Ishikawa (cell line): ENCODE measurements at regions not wholly inside any gene's neighbourhood (a gene's known extent, or its start where the extent isn't known, plus 50 kb on each side); places are given as distances from the start of the nearest gene placed in this dataset.

Experiments used
- CEBPB ChIP-seq: IDR thresholded peaks from 2 replicates; pipeline ENCODE4 v1.6.1; 2012
- EGR1 ChIP-seq: IDR thresholded peaks from 2 replicates; pipeline ENCODE4 v1.6.1; 2012
- EP300 ChIP-seq: IDR thresholded peaks from 2 replicates; pipeline ENCODE4 v1.6.1; 2012; ENCODE audit warnings: borderline replicate concordance
- MAX ChIP-seq: IDR thresholded peaks from 2 replicates; pipeline ENCODE4 v1.6.1; 2012
- RAD21 ChIP-seq: IDR thresholded peaks from 2 replicates; pipeline ENCODE4 v1.6.1; 2012; ENCODE audit warnings: low read depth
- TCF12 ChIP-seq: IDR thresholded peaks from 2 replicates; pipeline ENCODE4 v1.6.1; 2012; ENCODE audit warnings: low read depth
- YY1 ChIP-seq: IDR thresholded peaks from 2 replicates; pipeline ENCODE4 v1.6.1; 2012; ENCODE audit warnings: low read depth

GRCh38 chr17:51347851-51348584 lies 87.7 kb downstream of the UTP18 start:
- no peak for TF ChIP-seq YY1
- TF ChIP-seq EGR1, result no peak
- no peak for TF ChIP-seq CEBPB
- TF ChIP-seq MAX, result no peak
- no peak for TF ChIP-seq TCF12
- TF ChIP-seq EP300, result no peak
- no peak for TF ChIP-seq RAD21
